Kidney epithelial cell (primary cell): ENCODE measurements at regions not wholly inside any gene's neighbourhood (a gene's known extent, or its start where the extent isn't known, plus 50 kb on each side); places are given as distances from the start of the nearest gene placed in this dataset.

Experiments used
- DNase-seq: peaks from one replicate; pipeline ENCODE4 v3.0.0-alpha.2; 2010; ENCODE audit warnings: low read depth
- H3K27me3 ChIP-seq: 2 replicates; pipeline ENCODE4 v1.6.0; 2011; ENCODE audit warnings: low read length; ENCODE audit not compliant: control insufficient read depth, insufficient read depth
- H3K36me3 ChIP-seq: 2 replicates; pipeline ENCODE4 v1.5.1; 2011; ENCODE audit warnings: low read length; ENCODE audit not compliant: control insufficient read depth, insufficient read depth
- H3K4me3 ChIP-seq: 2 replicates; pipeline ENCODE4 v1.5.1; 2011; ENCODE audit warnings: low read depth, mild to moderate bottlenecking, control low read depth, low read length
- CTCF ChIP-seq: IDR thresholded peaks from 2 replicates; pipeline ENCODE4 v1.5.1; 2011; ENCODE audit warnings: mild to moderate bottlenecking, moderate library complexity, low read length, control low read depth, inconsistent platforms; ENCODE audit not compliant: insufficient read depth, poor library complexity, severe bottlenecking

- TF ChIP-seq CTCF, result no peak
- DNase-seq, result no peak
- Histone ChIP-seq H3K36me3 (no peaks in the 10 kb centered on the region), H3K27me3 (no peaks in the 10 kb centered on the region), H3K4me3 (no peak overlapping the region)
Observed at GRCh38 chr3:164526250-164526649, 552.0 kb downstream of the SI start.

- Histone ChIP-seq H3K4me3 (no peak overlapping the region), H3K27me3 (no peaks in the 10 kb centered on the region), H3K36me3 (no peaks in the 10 kb centered on the region)
- TF ChIP-seq CTCF, result no peak
- DNase-seq, result no peak
Observed at GRCh38 chr3:164524201-164524600, 554.1 kb downstream of the SI start.

- DNase-seq, result no peak
- no peak for TF ChIP-seq CTCF
- H3K4me3 ChIP-seq, result no peak overlapping the region
- no peaks in the 10 kb centered on the region for H3K36me3 ChIP-seq
- no peaks in the 10 kb centered on the region for H3K27me3 ChIP-seq
Observed at GRCh38 chr3:164522073-164522763, 556.1 kb downstream of the SI start.

GRCh38 chr3:164521644-164522043 lies 556.7 kb downstream of the SI start:
- no peak for TF ChIP-seq CTCF
- Histone ChIP-seq H3K36me3 (no peaks in the 10 kb centered on the region), H3K27me3 (no peaks in the 10 kb centered on the region), H3K4me3 (no peak overlapping the region)
- DNase-seq, result no peak

- Histone ChIP-seq H3K27me3 (no peaks in the 10 kb centered on the region), H3K36me3 (no peaks in the 10 kb centered on the region), H3K4me3 (no peak overlapping the region)
- TF ChIP-seq CTCF, result no peak
- DNase-seq, result no peak
Observed at GRCh38 chr3:164521139-164521538, 557.2 kb downstream of the SI start.

GRCh38 chr3:164515256-164515655 lies 563.0 kb downstream of the SI start:
- no peak for TF ChIP-seq CTCF
- Histone ChIP-seq H3K36me3 (no peaks in the 10 kb centered on the region), H3K4me3 (no peak overlapping the region), H3K27me3 (no peaks in the 10 kb centered on the region)
- DNase-seq, result no peak
